GM19452 (cell line): ENCODE measurements at regions not wholly inside any gene's neighbourhood (a gene's known extent, or its start where the extent isn't known, plus 50 kb on each side); places are given as distances from the start of the nearest gene placed in this dataset.
A peak's percentile ranks its signal among the peaks of the same experiment; 100 is the strongest.

Source experiments
- ATAC-seq: cut with Tn5 transposase; IDR thresholded peaks from one replicate; pipeline ENCODE4 v1.9.1; 2021; ENCODE audit not compliant: unreplicated experiment

DNA sequence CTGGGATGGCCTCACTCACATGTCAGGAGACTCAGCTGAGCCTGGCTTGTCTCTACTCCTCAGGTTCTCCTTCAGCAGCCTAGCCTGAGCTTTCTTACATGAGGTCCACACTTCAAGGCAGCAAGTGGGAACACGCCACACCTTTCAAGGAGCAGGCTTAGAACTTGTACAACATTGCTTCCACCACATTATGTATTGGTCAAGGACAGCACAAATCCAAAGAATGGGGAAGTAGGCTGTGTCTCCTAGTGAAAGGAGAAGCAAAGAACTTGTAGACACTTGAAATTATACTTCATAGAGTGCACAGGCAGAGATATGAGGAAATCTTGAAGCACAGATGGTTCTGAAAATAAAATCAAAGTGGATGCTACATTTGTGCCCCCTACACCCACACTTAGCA, 120.9 kb upstream of the NOCT start:
- no peak for ATAC-seq

DNA sequence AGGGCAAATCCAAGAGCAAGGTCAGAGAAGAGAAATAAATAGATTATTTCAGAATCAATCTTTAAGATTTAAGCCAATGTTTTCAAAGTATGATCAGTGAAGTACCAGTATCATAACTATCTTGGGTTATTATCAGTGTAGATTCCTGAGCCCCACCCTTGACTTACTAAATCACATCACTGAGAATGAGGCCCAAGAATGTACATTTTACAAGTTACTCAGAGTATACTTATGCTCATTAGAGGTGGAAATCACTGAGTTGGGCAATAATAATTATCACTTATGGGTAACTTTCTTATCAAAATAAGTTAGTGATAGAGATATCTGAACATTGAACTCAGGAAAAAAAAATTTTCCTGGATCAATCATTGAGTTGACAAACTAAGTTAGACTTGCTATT, 121.6 kb upstream of the NOCT start:
- no peak for ATAC-seq

DNA sequence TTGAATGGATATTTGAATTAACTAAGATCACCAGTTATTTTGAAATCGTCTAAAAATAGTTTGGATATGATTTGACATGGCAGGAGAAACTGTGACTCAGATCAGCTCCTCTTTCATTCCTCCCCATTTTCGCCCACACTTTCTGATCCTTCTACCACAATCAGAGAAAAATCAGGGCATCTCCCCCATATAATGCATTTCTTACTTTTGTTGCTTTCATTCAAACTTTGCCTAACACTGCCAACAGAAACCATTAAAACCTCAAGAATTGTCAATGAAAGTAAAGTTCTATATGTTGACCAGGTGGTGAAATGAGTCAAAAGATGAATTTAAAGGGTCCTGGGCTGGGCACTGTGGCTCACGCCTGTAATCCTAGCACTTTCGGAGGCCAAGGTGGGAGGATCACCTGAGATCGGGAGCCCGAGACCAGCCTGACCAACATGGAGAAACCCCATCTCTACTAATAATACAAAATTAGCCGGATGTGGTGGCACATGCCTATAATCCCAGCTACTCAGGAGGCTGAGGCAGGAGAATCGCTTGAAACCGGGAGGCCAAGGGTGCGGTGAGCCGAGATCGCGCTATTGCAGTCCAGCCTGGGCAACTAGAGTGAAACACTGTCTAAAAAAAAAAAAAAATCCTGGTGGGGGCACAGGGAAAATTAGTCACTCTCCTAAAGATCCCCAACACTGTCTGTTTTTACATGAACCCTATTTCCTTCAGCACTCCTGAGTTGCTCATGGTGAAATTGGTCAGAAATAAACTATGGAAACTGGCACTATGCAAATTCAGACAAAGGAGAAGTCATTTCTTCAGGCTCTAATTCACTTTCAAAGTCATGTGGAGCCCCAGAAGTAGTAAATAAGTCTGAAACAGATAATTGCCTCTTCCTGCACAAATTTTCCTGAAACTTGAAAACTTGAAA, 122.8 kb upstream of the NOCT start:
- ATAC-seq, result no peak

DNA sequence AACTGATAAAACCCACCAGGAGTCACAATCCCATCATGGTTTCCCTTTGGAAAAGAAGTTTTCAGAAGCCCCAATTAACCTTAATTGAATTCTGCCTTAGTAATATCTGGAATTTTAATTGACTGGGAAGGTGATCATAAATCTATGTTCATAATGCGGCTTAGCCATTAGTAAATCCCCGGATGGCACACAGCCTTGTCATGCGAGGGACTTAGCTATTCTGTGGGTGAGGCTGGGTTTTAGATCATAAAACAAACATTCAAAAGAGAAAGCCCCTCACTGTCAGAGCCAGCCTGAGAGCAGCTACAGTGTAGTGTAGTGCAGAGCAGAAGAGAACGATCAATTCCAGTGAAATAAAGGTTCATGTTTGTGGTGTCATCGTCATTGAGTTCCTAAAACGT, 124.0 kb upstream of the NOCT start:
- ATAC-seq, result no peak

DNA sequence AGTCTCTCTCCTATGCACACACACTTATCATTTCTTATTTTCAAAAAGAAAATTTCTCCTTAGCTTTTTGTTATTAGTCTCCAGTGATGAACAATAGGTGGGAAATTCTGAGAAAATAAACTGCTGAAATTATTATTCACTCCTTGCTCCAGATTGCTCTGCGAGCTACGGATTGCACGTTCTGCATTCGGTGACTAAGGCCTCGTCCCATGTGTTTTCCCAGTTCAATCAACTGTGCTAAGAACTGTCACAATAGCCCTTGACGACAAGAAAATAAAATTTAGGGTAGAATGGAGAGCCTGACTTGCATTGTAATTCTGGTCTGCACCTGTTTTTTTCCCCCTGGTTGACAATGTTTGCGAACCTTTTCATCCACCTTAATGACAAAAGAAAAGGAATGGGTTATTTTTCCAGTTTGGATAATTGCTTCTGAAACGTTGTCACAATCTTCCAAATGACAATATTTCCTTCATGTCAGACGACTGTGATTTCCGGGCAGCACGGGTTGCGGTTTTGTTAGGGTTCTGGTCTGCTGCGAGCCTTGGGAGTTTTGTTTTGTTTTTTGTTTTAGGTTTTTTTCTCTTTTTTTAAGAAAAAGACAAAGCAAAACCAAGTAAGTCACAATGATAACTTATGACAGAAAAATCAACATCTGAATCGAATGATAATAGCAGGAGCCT, 124.5 kb upstream of the NOCT start:
- ATAC-seq, result no peak

DNA sequence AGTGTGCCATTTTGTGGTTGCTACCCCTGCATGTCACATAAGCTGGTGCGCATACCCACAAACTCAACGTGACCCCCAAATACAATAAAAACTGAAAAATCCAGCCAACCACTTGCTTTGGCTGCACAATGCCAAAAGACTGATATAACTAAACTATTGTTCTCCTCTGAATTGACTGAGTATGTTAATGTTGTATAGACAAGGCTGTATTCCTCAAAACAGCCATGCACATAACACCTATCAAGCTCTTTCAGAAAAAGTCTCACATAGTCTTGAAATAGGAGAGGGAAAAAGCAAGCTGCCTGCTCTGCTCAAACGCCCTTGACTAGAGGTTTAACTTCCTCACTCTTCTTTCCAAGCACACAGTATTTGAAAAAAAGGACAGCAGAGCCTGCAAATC, 126.4 kb upstream of the NOCT start:
- ATAC-seq, result no peak

DNA sequence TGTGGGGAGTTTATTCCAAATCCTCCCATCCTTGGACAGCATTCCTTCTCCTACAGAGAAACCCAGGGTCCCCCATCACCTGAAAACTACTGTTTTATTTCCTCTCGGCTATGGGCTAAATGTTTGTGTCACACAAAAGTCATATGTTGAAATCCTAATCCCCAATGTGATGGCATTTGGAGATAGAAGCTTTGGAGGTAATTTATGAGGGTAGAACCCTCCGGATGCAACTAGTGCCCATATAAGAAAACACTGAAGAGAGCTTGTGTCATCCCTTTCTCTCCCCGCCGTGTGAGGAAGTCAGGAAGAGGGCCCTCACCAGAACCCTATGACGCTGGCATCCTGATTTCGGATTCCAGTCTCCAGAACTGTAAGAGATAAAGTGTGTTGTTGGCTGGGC, 127.8 kb upstream of the NOCT start:
- ATAC-seq, result no peak

DNA sequence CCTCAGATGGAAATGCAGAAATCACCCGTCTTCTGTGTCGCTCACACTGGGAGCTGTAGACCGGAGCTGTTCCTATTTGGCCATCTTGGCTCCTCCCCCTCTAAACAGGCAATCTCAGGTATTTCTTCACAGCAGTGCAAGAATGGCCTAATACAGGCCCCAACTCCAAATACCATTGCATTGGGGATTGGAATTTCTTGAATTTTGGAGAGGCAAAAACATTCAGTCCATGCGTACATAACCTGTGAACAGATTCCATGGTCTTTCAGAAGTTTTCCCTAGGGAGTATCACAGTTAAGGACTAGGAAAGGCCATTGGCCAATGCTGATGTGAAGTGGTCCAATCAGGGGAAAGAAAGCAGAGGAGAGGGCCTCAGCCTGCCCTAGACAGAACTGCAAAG, 128.2 kb upstream of the NOCT start:
- no peak for ATAC-seq

DNA sequence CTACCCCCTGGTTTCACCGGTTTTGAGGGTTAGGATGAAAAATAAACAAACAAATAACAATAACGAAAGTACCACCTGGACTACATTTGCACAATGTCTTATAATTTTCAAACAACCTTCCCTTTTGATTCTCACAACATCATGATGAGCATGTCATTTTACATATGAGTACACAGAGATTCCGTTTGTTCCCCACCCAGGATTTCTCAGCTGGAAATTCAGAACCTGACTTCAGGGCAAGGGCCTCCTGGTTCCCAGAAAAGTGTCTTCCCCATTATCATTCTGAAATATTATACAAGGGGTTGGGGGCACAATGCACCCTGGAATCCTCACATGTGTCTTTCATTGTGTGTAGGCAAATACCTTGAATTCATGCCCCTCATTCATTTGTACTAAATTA, 135.8 kb upstream of the NOCT start:
- ATAC-seq, result no peak

DNA sequence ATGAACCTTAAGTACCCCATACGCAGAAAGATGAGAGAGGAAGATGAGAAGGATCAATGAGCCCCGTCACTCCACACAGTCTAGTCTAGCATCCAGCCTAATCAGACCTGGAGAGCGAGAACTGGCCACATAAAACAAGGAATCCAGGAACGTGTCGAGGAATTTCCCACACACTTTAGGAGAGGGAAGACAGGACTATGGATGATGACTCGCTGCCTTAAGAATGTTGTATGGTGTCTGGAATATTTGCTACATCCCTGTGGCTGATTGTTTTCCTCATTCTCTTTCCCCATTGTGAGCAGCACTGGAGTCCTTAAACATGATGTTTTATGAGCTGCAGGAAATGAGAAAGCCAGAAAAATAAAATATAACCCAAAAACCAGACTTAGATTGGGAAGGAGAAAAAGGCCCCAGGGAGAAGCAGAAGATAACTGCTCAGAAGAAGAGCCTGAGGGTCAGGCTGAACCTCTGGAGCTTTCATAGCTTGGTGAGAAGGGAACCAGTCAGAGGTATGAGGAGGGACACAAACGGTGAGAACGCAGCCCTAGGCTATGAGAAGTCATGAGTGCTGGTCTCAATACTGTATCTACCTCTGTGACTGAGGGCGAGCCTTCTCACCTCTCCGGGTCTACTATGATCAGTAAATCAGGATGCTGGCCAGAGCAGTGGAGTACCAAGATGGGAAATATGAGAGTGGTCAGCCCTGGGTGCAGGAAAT, 139.5 kb upstream of the NOCT start:
- no peak for ATAC-seq

DNA sequence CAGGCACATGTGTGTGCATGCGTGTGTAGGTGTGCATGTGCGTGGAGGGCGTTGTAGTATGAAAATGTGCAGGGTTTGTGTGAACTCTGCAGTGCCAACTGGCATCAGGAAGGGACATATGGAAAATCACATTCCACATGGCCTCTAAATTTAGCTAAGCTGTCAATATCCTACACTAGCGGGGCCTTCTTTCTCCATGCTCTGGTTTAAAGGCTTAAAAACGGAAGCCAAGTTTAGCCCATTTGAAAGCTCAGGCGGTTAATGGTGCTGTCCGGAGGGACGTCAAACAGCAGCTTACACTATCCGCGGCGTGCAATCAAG, 144.1 kb upstream of the NOCT start:
- ATAC-seq, result no peak

DNA sequence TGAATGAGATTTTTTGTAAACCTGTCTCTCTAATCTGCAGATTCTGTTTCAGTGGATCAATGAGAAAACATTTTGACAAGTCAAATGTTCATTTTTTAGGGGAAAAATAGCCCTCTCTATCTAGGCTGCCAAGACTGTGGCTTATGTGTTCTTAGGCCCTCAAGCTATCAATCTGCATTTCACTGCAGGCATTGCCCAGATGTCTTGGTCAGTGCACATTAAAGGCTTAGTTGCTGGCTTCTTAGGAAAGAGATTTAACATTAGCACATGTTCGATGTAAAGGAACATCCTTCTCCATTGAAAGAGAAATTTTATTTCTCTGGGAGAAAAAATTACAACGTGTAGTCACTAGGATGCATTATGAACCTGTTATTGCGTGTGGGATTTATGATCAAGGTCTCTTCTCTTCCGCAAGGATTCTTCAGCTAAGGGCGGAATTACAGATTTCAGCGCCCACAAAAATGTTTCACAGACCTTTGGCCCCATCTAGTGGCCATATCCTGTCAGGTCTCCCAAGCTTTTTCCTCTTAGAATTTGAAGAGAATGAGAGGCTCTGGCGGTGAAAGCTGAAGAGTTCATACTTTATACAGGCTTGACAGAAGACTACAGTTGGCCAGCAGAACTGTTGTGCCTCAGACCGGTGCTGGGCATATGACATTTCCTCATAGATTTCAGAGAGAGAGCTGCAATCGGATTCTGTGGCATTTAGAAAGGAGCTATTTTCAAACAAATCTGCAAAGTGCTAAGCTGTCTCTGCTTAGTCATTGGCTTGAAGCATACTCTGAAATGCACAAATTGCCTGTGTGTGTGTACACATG, 144.6 kb upstream of the NOCT start:
- peak; percentile 71 for ATAC-seq

DNA sequence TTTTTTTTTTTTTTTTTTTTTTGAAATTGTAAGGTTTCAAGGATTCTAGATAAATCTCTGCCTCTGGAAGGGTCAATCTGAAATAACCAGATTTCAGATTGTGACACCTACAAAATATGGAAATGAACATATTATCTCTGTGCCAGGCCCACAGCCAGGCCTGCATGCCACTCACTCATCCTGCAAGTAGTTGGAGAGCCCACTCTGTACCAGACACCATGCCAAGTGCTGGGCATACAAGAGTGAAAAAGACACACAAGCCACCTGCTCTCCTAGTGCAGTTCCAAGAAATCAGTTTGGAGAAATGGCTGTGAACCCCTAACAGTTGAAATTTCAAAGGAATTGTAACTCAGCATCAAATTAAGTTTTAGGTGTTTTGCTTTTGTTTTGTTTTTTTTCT, 145.9 kb upstream of the NOCT start:
- ATAC-seq, result no peak

DNA sequence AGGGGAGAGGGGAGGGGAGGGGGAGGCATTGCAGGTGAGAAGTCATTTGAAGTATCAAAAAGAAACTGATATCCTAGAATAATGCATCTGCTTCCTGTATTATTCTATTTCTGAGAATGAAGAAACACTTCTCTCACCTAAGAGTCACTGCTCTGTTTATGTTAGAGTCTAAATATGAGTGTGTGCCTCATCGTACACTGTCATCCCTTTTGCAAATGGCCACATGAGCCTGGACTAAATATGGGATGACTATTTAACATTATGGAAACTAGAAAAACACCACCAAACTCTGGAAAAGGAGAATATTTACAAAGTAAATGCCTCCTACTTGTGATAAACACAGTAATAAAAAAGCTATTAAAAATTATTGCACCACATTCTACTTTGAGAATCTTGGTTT, 146.4 kb upstream of the NOCT start:
- no peak for ATAC-seq

DNA sequence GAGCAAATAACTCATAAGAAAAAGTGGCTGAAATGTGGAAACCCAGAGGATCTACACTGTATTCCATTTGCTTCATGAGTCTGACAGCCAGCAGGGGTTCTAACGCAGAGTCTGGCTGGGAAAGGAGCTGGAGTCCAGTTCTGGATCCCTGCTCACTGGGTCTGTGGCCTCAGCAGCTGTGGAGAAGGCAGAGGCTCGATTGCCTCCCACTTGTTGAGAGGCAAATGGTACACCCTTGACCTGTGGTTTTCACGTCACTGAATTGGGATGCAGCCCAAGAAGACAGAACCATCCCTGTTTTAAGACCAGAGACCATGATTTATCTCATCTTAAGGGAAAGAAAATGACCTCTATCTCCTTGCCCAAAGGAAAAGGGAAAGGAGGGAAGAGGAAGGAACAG, 147.0 kb upstream of the NOCT start:
- ATAC-seq, result no peak

DNA sequence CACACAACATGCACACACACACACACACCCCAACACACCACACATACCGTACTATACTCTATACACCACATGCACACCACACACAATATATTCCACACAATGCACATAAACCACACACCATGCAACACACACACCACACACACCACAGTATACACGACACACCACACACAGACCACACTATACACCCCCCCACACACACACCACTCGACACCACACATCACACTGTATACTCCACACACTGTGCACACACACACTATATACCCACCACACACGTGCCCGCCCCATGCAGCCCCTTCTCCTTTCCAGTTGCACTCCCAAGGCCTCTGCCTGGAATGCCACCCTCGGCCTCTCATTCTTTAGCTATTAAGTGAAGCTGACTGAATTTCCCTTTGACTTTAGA, 148.2 kb upstream of the NOCT start:
- ATAC-seq, result no peak

DNA sequence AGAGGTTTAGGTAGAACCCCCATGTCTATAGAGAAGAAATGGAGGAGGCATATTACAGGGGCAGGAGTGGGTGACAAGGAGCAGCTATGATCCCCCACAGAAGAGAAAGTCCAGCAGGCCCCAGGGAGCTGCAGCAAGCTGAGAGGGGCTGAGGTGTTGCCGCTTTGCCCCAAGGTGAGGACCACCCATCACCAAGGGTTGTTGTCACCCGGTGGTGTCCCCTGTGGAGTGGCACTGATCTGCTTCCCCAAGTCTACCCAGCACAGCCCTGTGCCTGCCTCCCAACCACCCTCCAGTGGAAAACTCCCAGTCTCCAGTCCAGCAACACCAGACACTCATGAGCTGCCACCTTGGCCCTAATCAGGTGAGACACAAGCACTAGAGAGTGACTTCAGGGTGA, 149.3 kb upstream of the NOCT start:
- ATAC-seq, result no peak

DNA sequence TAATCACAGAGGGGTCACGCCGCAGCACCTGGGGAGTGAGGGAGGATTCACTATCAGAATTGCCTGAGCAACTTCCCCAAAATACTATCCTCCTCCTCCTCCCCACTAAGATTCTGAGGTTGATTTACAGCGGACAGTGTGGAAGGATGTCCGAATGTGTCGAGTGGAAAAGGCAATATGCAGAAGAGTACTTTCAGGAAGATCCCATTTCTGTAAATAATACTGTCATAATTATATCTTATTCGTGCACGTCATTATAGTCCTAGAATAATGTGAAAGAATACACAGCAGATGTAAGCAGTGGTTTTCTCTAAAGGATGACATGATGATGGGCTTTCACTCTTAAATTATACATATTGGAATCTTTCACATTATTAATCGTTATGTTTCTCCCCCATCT, 149.8 kb upstream of the NOCT start:
- ATAC-seq, result no peak

DNA sequence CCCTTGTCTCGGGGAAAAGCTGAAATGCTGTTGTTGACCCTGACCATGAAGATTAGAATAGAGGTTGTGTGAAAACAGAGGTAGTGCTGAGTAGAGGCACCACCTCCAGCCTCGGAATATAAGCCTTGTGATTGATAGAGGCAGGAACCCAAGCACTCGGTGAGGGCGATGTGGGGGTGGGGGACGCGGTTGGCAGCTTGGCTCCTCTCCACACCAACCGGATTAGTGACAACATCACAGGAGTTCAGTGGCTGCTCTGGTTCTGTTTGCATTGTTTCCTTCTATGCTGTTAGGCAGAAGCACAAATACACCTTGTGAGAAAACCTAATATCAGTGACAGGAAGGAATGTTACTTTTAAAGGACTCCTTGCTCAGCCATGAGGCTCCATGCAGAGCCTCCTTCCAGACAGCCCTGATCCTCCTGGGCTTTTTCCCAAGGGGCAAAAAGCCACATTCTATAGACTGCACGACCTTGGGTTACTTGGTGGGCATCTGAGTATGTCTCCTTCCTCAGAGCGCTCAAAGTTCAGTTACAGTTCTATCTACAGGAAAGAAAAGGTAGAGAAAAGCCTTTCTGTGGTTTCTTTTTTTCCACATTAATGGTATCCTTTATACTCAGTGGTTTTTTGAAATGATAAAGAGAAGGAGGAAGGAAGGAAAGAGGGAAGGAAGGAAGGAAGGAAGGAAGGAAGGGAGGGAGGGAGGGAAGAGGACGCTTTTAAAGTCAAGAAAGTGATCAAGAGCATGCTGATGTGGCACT, 150.4 kb upstream of the NOCT start:
- no peak for ATAC-seq

DNA sequence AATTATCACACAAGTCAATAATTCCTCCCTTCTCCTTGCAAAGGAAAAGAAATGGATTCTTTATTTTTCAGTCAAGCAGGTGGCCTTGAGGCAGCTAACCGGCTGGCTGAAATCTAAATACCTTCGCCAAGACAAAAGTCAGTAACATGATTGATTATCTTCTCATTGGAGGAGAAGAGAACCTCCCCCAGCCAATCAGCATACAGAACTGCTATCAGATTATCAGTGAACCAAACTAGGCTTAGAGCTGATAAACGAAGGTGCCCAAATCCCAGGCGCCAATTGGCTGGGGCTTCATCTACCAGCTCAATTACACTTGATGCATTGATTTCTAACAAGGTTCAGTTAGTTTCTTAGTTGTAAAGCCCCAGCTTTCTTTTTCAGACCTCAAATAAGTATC, 152.4 kb upstream of the NOCT start:
- ATAC-seq, result no peak

DNA sequence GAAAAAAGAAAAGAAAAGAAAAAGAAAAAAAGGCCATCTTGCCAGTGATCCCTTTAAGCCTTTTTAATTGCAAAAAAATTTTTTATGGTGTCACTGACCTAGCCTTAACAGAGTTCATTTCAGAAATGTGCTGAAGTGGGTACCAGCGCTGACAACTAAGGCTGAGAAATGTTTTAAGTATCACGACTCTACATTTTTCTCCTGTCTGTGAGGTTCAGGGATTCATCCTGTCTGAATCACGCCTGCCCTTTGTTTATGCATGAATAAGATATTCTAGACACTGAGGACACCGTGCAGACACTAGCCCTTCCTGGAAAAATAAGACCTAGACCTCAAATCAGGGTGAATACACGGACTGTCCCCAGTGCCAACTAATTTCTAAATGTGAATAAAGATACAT, 154.4 kb upstream of the NOCT start:
- ATAC-seq, result no peak
